HG02885 (cell line): ENCODE measurements at regions not wholly inside any gene's neighbourhood (a gene's known extent, or its start where the extent isn't known, plus 50 kb on each side); places are given as distances from the start of the nearest gene placed in this dataset.

Source experiments
- ATAC-seq: cut with Tn5 transposase; IDR thresholded peaks from one replicate; pipeline ENCODE4 v1.9.1; 2021; ENCODE audit warnings: mild to moderate bottlenecking; ENCODE audit not compliant: unreplicated experiment, poor library complexity

DNA sequence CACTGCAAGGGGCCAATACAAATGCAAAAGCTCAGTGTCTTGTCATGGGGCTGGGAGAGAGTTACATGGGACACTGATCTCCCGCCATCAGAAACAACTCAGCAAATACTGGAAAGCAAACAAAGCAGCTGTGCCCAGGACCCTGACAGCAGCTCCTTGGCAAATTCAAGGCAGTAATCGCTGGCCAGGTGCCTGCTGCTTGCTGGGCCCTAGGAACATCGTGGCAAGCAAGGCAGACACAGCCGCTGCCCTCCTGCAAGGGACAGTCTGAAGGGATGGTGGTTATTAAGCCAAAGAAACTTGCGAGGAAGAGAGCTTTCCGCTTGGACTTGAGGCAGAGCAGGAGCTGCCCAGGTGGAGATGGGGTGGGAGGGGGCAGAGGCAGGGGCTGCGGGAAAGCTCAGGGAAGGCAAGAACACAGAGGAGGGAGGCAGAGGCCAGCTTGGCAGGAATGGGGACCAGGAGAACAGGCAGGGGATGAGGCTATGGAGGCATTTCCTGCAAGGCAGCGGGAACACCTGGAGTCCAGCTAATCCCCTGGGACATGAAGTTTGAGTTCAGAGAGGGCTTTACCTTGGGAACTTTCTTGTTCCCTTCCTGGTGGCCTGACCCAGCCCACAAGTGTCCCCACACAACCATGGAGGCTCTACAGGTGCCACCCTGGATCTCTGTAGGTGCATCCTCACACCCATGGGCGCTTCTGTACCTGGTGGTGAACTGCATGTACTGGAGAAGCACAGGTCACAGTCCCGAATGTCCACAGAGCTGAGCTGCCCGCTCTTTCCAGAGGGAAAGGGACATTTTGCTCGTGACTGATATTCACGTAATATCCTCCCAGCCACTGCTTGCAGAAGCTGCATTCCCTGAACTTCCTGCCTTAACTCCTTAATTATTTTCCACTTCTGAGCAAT lies 78.7 kb upstream of the ATP2B2 start:
- no peak for ATAC-seq

- ATAC-seq = no peak
These were observed 80.6 kb upstream of the ATP2B2 start for GRCh38 chr3:10585945-10586344.

GRCh38 chr3:10594915-10595314 lies 89.5 kb upstream of the ATP2B2 start:
- ATAC-seq = no peak

- ATAC-seq = no peak
These were observed 91.5 kb upstream of the ATP2B2 start for GRCh38 chr3:10596746-10597448.

DNA sequence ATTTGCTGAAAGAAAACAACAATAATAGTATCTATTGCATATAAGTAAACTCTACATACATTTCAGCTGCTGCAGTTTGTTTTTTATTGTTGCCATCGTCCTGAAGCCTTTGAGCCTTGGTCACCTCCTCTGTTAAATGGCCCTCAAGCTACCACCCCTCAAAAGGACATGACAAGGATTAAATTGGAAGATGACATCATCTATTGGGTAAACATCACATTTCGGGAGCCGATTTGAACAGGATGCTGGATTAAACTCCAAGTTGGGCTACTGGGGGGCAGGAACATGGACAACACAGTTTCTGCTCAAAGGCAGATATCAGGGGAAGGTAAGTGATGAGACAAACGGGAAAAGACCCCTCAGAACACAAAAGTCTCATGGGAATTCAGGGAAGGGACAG lies 92.3 kb upstream of the ATP2B2 start:
- no peak for ATAC-seq

GRCh38 chr3:10599017-10599416 lies 93.6 kb upstream of the ATP2B2 start:
- ATAC-seq = no peak

GRCh38 chr3:10599444-10599843 lies 94.1 kb upstream of the ATP2B2 start:
- no peak for ATAC-seq

DNA sequence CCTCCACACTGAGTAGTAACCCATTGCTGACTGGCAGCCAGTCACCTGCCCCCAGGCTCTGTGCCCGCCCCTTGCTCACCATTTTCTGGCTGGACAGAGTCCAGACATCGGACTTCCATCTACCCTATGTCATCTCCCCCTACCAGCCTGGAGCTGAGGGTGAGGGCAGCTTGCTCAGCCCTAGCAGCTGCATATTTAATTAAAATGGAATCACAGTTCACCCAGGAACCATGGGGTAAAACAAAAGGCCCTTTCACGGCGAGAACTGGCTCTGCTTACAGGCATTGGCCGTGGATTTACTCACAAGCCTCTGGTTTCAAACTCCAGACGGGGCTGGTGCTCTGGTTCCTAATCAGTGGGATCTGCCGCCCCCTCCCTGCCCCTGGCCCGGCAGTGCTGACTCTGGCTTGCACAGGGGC lies 94.9 kb upstream of the ATP2B2 start:
- ATAC-seq = no peak

DNA sequence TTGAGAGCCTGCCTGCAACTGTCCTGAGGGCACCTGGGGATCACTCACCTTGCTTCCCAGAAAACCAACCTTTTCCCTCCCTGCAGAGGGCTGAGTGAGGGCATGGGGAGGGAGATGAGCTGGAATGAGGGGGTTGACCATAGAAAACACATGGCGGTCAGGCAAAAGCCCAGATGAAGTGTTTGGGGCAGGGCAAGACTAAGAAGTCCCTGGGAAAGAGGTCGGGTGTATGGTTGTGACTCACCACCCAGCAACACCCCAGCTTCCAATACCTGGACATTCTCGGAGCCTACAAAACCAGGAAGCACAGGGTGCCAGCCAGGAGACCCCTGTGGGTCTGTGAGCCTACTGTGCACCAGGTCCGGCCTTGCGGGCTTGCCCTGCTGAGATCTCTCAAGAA lies 95.3 kb upstream of the ATP2B2 start:
- ATAC-seq = no peak

GRCh38 chr3:10601151-10601856 lies 95.9 kb upstream of the ATP2B2 start:
- ATAC-seq = no peak

DNA sequence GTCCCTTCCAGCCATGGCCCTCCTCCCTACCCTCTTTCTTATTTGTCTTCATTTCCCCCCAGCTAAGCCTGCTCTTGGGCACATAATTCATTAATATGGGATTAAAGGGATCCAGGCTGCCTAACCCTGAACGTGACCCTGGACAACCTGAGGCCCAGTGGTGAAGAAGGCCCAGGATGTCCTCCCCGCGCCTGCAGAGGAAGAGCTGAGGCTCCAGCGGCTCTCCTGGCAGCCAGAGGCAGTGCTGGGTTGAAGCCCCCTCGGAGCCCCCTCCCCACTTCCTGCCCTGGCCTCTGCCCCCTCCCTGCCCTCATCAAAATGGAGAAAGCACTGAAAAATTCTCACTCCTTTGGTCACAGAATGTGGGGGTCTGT lies 96.5 kb upstream of the ATP2B2 start:
- no peak for ATAC-seq

DNA sequence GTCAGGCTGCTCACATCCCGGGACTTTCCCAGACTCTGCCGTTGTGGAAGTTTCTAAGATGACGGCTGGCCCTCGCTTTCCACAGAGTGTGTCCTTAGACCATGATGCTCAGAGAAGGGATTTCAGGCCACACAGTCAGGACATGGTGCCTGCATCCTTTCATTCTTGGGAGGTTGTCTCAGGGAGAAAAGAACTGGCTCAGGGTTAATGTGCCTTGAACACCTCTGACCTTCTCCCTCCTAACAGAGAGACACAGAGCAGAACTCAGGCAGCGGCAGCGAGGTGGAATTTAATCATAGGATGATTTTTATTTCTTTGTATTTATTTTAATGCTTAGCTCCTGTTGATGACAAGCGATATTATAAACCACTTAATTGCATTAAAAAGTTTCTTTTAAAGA lies 96.9 kb upstream of the ATP2B2 start:
- ATAC-seq = no peak

GRCh38 chr3:10602769-10603768 lies 97.7 kb upstream of the ATP2B2 start:
- peak; percentile 81 for ATAC-seq

DNA sequence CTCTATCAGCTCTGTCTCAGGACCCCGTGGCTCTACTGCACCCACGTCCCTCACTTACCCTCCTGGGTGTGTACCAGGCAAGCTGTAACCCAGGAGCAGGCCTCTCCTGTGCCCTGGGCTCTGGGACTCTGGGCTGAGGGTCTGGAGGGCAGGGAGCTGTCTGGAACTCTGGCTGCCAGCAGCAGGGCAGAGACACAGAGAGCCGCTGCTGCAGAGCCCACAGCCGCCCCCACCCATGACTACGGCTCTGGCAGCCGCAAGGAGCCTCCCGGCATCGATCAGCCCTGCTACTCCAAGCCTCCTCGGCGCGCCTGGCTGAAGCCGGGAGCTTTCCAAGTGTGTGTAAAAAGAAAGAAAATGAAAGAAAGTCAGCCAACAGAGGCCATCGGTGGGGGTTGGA lies 103.7 kb upstream of the ATP2B2 start:
- ATAC-seq = no peak

DNA sequence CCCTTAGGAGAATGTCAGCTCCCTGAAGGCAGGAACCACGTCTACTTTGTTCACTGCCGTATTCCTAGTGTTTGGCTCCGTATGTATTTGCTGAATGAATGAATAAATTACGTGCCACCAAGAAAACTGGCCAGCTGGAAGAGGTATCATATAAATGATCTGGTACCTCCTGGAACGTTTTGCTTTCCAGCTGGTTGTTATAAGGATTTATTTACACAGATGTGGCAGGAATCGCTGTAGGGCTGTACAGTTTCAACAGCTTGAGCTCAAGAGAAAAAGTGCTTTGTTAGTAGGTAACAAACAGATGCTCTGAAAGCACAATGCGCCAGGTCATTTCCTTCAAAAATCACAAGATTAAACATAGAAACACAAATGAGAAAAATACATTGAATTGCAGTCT lies 108.8 kb upstream of the ATP2B2 start:
- ATAC-seq = no peak

GRCh38 chr3:10615715-10616114 lies 110.3 kb upstream of the ATP2B2 start:
- ATAC-seq = no peak

- no peak for ATAC-seq
These were observed 110.9 kb upstream of the ATP2B2 start for GRCh38 chr3:10616321-10616720.

DNA sequence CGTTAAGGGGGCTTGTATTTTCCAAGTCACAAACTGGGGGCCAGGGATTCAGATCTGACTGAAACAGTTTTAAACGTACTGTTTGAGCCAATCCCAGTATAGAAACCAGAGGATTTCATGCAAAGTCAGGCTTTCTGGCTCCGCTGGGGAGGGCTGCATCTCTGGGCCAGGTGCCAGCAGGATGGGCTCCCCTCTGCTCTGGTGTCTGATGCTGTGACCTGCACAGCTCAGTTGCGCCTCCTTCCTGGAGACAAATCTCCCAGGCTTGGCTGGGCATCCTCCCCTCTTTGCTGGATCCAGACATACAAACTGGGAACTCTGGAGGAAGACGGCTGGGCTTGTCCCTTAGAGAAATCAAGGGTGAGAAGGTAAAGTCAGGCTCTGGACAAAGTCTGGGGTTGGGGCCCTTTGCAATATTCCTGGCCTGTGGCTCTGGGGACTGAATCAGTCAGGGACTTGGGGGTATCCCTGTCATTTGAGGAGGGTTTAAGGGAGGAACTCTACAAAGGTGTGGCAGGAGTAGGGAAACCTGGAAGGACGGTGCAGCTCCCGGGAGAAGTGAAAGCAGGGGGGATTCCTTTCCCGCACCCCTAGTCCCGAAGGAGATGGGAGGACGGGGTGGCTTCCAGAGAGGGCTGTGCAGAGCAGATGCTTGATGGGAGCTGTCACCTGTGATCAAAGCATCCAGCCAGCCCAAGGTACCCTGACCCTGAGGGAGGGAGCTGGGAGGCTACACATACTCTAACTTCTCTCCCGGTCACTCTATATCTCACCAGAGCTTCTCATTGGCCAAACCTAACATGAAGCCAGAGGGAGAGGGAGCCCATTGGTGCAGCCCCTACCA lies 114.8 kb upstream of the ATP2B2 start:
- no peak for ATAC-seq

DNA sequence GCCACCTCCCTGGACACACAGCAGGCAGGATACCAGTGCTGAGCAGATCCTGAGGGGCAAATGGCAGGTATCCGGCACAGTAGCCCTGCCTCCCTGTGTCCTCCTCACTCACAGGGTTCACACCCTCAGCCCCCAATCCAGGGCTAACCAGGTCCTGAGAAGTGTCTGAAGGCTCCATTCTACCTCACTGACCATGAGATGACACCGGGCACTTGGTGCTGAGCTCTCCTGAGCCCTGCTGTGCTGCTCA lies 115.4 kb upstream of the ATP2B2 start:
- ATAC-seq = no peak
